ENCODE measurements at regions not wholly inside any gene's neighbourhood (a gene's known extent, or its start where the extent isn't known, plus 50 kb on each side); places are given as distances from the start of the nearest gene placed in this dataset.

DNA sequence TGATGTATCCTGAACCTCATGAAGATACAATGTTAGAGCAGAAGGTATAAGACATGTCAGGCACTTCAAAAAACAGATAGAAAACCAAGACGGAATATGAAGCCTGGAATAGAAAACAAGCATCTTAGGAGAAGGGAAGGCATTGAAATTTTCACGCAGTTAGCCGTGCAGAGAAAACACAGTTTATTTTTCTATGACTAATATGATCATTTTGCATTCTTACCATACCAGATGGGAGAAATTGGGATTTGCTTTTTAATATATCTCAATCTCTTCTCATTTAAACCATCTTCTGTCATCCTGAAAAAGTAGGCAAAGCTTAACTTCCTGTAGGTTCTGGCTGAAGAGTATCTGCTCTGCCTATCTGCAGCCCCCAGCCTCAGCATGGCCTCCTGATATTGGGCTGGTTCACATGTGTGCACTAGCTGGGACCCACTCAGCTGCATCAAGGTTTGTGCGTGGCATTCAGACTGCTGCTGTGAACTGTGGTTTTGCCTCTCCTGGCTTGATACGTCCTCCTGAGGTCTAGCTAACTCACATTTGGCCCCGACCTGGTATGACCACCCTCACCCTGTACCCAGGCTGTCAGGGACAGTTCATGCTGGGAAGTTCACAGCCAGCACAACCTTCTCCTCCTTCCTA is 392.5 kb upstream of the SASH1 start:
- TF ChIP-seq, protein P1, sequence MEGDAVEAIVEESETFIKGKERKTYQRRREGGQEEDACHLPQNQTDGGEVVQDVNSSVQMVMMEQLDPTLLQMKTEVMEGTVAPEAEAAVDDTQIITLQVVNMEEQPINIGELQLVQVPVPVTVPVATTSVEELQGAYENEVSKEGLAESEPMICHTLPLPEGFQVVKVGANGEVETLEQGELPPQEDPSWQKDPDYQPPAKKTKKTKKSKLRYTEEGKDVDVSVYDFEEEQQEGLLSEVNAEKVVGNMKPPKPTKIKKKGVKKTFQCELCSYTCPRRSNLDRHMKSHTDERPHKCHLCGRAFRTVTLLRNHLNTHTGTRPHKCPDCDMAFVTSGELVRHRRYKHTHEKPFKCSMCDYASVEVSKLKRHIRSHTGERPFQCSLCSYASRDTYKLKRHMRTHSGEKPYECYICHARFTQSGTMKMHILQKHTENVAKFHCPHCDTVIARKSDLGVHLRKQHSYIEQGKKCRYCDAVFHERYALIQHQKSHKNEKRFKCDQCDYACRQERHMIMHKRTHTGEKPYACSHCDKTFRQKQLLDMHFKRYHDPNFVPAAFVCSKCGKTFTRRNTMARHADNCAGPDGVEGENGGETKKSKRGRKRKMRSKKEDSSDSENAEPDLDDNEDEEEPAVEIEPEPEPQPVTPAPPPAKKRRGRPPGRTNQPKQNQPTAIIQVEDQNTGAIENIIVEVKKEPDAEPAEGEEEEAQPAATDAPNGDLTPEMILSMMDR (conservative IDR thresholded peaks at IDR 0.05 in 1 of 2, IDR thresholded peaks at IDR 0.05 in 1 of 2; ENCODE audit: extremely low read depth in 1 of 2, insufficient read depth in 1 of 2, low read depth in 1 of 2, low read length in 2 of 2): no peak
- TF ChIP-seq EZH2 (IDR thresholded peaks at IDR 0.05; ENCODE audit: borderline replicate concordance, low read length): no peak

All from mammary epithelial cell (primary cell).